ENCODE measurements at regions not wholly inside any gene's neighbourhood (a gene's known extent, or its start where the extent isn't known, plus 50 kb on each side); places are given as distances from the start of the nearest gene placed in this dataset.

DNA sequence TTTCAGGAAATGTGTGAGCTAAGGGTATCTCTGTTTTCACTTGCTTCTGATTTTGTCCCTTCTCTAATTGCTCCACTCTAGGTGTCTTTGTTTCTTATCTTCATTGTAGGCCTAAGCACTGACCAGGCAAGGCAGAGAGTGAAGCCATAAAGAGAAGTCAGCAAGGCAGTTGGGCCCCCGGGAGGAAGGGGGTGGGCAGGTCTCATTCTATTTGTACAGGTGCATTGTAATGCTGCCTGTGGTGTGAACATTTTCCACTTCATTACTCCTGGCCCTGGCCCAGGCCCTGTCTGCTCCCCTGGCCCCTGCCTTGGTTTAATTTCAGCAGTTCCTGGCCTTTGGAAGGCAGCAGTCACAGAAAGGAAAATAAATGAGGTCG is 86.4 kb upstream of the JUN start:
- TF ChIP-seq POLR2AphosphoS5 (IDR thresholded peaks at IDR 0.05; ENCODE audit: low read depth) (no peak), CTCF (IDR thresholded peaks at IDR 0.05; ENCODE audit: insufficient read depth, low read length) (no peak)

Measured in HL-60 (cell line).